T-cell (primary cell): ENCODE measurements at regions not wholly inside any gene's neighbourhood (a gene's known extent, or its start where the extent isn't known, plus 50 kb on each side); places are given as distances from the start of the nearest gene placed in this dataset.

Source experiments
- ATAC-seq, 4 experiments: fragments of 200-7000 bp in 3 of 4; fragments of 150-1000 bp in 1 of 4; cut with Tn5 transposase; replicated peaks in 1 of 4; 1 replicate in 3 of 4; 2 replicates in 1 of 4; pipeline ENCODE4 v1.10.0; 2021; ENCODE audit warnings: moderate library complexity in 3 of 4, mild to moderate bottlenecking in 2 of 4, moderate number of reproducible peaks in 1 of 4
- CTCF ChIA-PET, 2 donors: fragments of 300-600 bp; sonication (Branson Sonifier 250); formaldehyde crosslinking; loops; one replicate each; lab custom pipeline; 2022; ENCODE audit warnings: antibody characterized with exemption in 2 of 2; lab: Charles Lee
- POLR2A ChIA-PET, 2 donors: fragments of 300-600 bp; sonication (Branson Sonifier 250); formaldehyde crosslinking; loops; one replicate each; lab custom pipeline; 2022; ENCODE audit warnings: antibody characterized with exemption in 2 of 2; lab: Charles Lee
- DNase-seq, 35 experiments: peaks; one replicate each; pipeline versions ENCODE4 v3.0.0 to v3.0.0-alpha.2; 2013 to 2023
- H3K27ac ChIP-seq: one replicate; pipeline ENCODE4 v1.5.1; 2013; ENCODE audit warnings: low read length
- H3K27me3 ChIP-seq, 2 experiments: replicated peaks in 1 of 2; 1 replicate in 1 of 2; 2 replicates in 1 of 2; pipeline versions ENCODE4 v1.6.1 to v1.7.0; 2013; ENCODE audit warnings: low read length in 1 of 2, mixed read lengths in 1 of 2; ENCODE audit not compliant: control insufficient read depth in 2 of 2, insufficient read depth in 2 of 2; ENCODE audit errors: extremely low read depth in 1 of 2
- H3K36me3 ChIP-seq, 2 donors: 1 replicate in 1 of 2; 2 replicates in 1 of 2; pipeline versions ENCODE4 v1.6.1 to v1.7.0; 2013; ENCODE audit warnings: low read length in 1 of 2; ENCODE audit not compliant: control insufficient read depth in 2 of 2, insufficient read depth in 1 of 2; ENCODE audit errors: extremely low read depth in 1 of 2
- H3K4me1 ChIP-seq, 2 experiments: 1 replicate in 1 of 2; 2 replicates in 1 of 2; pipeline versions ENCODE4 v1.6.1 to v1.7.0; 2013; ENCODE audit warnings: low read length in 2 of 2, mixed read lengths in 1 of 2; ENCODE audit not compliant: insufficient read depth in 2 of 2, control insufficient read depth in 1 of 2; ENCODE audit errors: extremely low read depth in 1 of 2
- H3K4me3 ChIP-seq, 2 donors: 1 replicate in 1 of 2; 2 replicates in 1 of 2; pipeline versions ENCODE4 v1.5.1 to v1.7.0; 2013; ENCODE audit warnings: mild to moderate bottlenecking in 2 of 2, low read length in 1 of 2, moderate library complexity in 1 of 2; ENCODE audit not compliant: control insufficient read depth in 1 of 2; ENCODE audit errors: extremely low read depth in 1 of 2
- H3K9me3 ChIP-seq: 2 replicates; pipeline ENCODE4 v1.7.0; 2013
- H3K27ac Mint-ChIP-seq, 2 donors: one replicate each; pipeline ENCODE4 v1.8.0; 2020 to 2021; ENCODE audit warnings: mild to moderate bottlenecking in 2 of 2, mixed read lengths in 2 of 2
- H3K27me3 Mint-ChIP-seq, 2 donors: one replicate each; pipeline ENCODE4 v1.8.0; 2021 to 2022; ENCODE audit warnings: mixed read lengths in 2 of 2
- H3K36me3 Mint-ChIP-seq: one replicate; pipeline ENCODE4 v1.8.0; 2021; ENCODE audit warnings: mixed read lengths
- H3K4me1 Mint-ChIP-seq, 3 donors: one replicate each; pipeline ENCODE4 v1.8.0; 2020 to 2022; ENCODE audit warnings: mixed read lengths in 3 of 3, mild to moderate bottlenecking in 1 of 3
- H3K4me3 Mint-ChIP-seq, 3 donors: one replicate each; pipeline ENCODE4 v1.8.0; 2020 to 2022; ENCODE audit warnings: mild to moderate bottlenecking in 3 of 3, mixed read lengths in 3 of 3, moderate library complexity in 3 of 3
- H3K9me3 Mint-ChIP-seq, 3 donors: one replicate each; pipeline ENCODE4 v1.8.0; 2020 to 2022; ENCODE audit warnings: mixed read lengths in 3 of 3
- WGBS: methylation state at CpG from one replicate; pipeline ENCODE4 v1.1.5; 2013; ENCODE audit warnings: missing lambda C conversion rate; ENCODE audit not compliant: insufficient coverage; 5-methylcytosine and 5-hydroxymethylcytosine counted together

DNA sequence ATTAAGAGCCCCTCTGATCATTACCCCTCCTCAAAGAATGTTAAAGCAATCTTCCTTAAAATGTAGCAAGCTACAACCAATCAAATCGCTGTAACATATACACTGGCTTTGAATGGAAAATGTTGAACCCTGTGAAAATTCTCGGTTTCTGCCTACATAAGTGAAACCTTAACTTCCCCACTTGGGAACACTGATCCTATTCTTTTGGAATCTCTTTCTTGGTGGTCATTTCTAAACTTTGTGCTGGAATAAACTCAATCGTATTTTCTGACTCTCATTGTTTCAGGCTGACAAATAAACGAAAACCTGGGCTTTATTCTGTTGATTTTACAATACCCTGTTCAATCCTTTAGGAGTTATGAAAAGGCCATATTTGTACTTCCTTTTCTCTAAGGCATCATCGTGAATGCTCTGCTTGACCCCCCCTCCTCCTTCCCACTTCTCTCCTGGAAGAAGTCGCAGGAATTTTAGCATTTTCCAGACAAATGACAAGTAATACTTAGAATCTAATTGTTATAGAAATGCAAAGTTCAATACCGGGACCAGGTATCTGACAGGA lies 155.1 kb upstream of the FAM13C start:
- no peak for ATAC-seq
- Mint-ChIP-seq H3K9me3 (peaks cover 2 to 5% (median 3%) of the 10 kb centered on the region in 3 donors), H3K27me3 (peaks cover 0 to 10% of the 10 kb centered on the region in 2 donors), H3K36me3 (no peaks in the 10 kb centered on the region), H3K27ac (no peak overlapping the region), H3K4me3 (no peak overlapping the region), H3K4me1 (no peaks in the 10 kb centered on the region)
- no peaks in the 10 kb centered on the region for H3K4me1 ChIP-seq
- H3K9me3 ChIP-seq = no peaks in the 10 kb centered on the region
- 65% methylated on average over 3 of the region's 7 CpGs for WGBS
- no peaks in the 10 kb centered on the region for H3K36me3 ChIP-seq
- no peaks in the 10 kb centered on the region for H3K27me3 ChIP-seq
- H3K4me3 ChIP-seq = no peak overlapping the region
- no peak overlapping the region for H3K27ac ChIP-seq
- POLR2A ChIA-PET = no interaction called here
- CTCF ChIA-PET = no interaction called here
- no peak for DNase-seq

DNA sequence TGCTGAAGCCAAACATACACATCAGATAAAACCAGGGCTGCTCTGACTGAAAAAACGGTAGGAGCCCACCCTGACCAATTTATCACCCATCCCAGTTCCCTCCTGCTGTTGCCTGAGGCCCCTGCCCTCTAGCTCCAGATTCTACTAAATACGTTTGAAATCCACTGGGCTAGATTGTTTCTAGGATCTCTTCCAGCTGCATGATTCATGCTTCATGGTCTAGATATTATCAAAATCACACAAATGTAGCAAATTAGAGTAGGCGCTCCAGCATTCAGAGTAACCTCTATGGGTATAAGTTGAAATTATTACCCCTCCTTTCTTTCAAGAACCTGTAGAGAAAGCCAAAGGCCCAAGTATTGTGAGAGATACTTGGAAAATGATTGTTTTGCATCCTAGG lies 151.2 kb upstream of the FAM13C start:
- WGBS = 80% methylated on average over 1 of the region's 3 CpGs
- Histone ChIP-seq H3K4me1 (no peaks in the 10 kb centered on the region), H3K27me3 (no peaks in the 10 kb centered on the region), H3K27ac (no peak overlapping the region), H3K36me3 (no peaks in the 10 kb centered on the region), H3K9me3 (no peaks in the 10 kb centered on the region), H3K4me3 (no peak overlapping the region)
- H3K27me3 Mint-ChIP-seq = peaks cover 0 to 13% of the 10 kb centered on the region in 2 donors
- H3K9me3 Mint-ChIP-seq = peaks cover 0 to 4% (median 0%) of the 10 kb centered on the region in 3 donors
- ChIA-PET POLR2A (no interaction called here), CTCF (no interaction called here)
- H3K4me1 Mint-ChIP-seq = no peaks in the 10 kb centered on the region
- no peak overlapping the region for H3K4me3 Mint-ChIP-seq
- ATAC-seq (no peak), DNase-seq (no peak)
- H3K27ac Mint-ChIP-seq = no peak overlapping the region
- no peaks in the 10 kb centered on the region for H3K36me3 Mint-ChIP-seq

DNA sequence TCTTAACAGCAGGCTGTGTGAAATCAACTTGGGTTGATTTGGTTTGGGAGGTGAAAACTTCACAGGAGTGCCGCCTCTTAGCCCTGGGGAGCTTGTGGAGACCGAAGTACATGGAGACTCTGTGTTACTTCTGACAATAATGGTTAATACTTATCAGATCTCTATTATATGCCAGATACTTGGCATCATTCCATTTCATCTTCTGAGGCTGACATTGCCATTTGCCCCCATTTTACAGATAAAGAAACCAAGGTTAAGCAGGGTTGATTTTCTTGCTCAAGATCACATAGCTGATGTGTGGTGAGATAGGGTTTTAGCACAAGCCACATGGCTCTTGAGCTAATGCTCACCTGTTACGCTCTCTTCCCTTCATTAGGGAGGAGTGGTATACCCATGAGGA lies 150.6 kb upstream of the FAM13C start:
- no peaks in the 10 kb centered on the region for H3K4me1 ChIP-seq
- ChIA-PET CTCF (no interaction called here), POLR2A (no interaction called here)
- H3K27ac ChIP-seq = no peak overlapping the region
- ATAC-seq (no peak), DNase-seq (no peak)
- WGBS = no CpG with 5 or more reads among the region's 3 CpGs
- Mint-ChIP-seq H3K4me3 (no peak overlapping the region), H3K36me3 (no peaks in the 10 kb centered on the region), H3K4me1 (no peaks in the 10 kb centered on the region), H3K27me3 (peaks cover 0 to 13% of the 10 kb centered on the region in 2 donors), H3K9me3 (peaks cover 0 to 4% (median 0%) of the 10 kb centered on the region in 3 donors), H3K27ac (no peak overlapping the region)
- no peaks in the 10 kb centered on the region for H3K36me3 ChIP-seq
- H3K9me3 ChIP-seq = no peaks in the 10 kb centered on the region
- H3K27me3 ChIP-seq = no peaks in the 10 kb centered on the region
- H3K4me3 ChIP-seq = no peak overlapping the region

DNA sequence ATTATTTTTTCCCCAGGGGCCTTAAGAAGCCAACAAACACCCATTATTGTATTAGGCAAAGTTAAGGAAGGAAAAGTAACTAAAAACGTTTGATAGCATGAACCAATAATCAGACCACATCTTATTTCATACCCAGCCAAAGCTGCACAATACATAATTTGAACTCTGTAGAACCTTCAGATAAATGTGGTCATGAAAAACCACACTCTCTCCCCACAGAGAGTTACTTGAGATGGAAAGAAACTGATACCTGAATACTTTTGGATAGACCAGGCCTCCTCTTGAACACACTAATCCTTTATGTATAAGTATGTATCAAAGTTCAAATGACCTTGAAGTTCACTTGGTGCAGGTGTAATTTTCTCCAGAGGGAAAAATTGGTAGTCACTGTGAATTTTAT lies 146.6 kb upstream of the FAM13C start:
- POLR2A ChIA-PET = no interaction called here
- CTCF ChIA-PET = no interaction called here
- Histone ChIP-seq H3K27ac (no peak overlapping the region), H3K4me3 (no peak overlapping the region), H3K4me1 (no peaks in the 10 kb centered on the region), H3K36me3 (no peaks in the 10 kb centered on the region), H3K9me3 (no peaks in the 10 kb centered on the region), H3K27me3 (no peaks in the 10 kb centered on the region)
- peaks cover 0 to 5% of the 10 kb centered on the region in 2 donors for H3K27me3 Mint-ChIP-seq
- no peak overlapping the region for H3K4me3 Mint-ChIP-seq
- no peak overlapping the region for H3K27ac Mint-ChIP-seq
- H3K36me3 Mint-ChIP-seq = no peaks in the 10 kb centered on the region
- ATAC-seq (no peak), DNase-seq (no peak)
- no CpG with 5 or more reads among the region's 1 CpG for WGBS
- H3K9me3 Mint-ChIP-seq = peaks cover 0 to 4% (median 0%) of the 10 kb centered on the region in 3 donors
- H3K4me1 Mint-ChIP-seq = no peaks in the 10 kb centered on the region

DNA sequence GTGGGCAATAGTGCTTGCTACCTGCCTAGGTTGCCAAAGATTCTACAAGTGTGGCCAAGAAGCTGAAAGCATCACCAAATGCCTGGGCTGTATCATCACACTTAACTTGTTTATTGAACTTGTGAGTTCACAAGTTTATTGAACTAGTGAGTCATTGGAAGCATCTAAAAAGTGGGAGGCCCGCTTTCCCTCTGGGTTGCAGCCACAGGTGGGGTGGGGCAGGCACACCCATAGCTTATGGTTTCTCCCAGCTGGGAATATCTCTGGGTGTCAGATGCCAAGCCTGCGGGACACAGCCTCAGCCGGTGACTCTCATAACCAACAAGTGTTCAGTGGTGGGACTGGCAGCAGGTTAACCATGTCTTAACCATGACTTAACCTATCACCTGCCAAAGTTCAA lies 145.9 kb upstream of the FAM13C start:
- ATAC-seq (no peak), DNase-seq (no peak)
- no peak overlapping the region for H3K4me3 ChIP-seq
- H3K9me3 Mint-ChIP-seq = peaks cover 0 to 4% (median 0%) of the 10 kb centered on the region in 3 donors
- H3K36me3 ChIP-seq = no peaks in the 10 kb centered on the region
- no peaks in the 10 kb centered on the region for H3K4me1 ChIP-seq
- 87% methylated on average over 3 of the region's 3 CpGs for WGBS
- H3K27ac ChIP-seq = no peak overlapping the region
- H3K27me3 Mint-ChIP-seq = peaks cover 0 to 5% of the 10 kb centered on the region in 2 donors
- no peak overlapping the region for H3K27ac Mint-ChIP-seq
- H3K36me3 Mint-ChIP-seq = no peaks in the 10 kb centered on the region
- ChIA-PET POLR2A (no interaction called here), CTCF (no interaction called here)
- no peaks in the 10 kb centered on the region for H3K27me3 ChIP-seq
- no peaks in the 10 kb centered on the region for H3K9me3 ChIP-seq
- no peaks in the 10 kb centered on the region for H3K4me1 Mint-ChIP-seq
- no peak overlapping the region for H3K4me3 Mint-ChIP-seq

DNA sequence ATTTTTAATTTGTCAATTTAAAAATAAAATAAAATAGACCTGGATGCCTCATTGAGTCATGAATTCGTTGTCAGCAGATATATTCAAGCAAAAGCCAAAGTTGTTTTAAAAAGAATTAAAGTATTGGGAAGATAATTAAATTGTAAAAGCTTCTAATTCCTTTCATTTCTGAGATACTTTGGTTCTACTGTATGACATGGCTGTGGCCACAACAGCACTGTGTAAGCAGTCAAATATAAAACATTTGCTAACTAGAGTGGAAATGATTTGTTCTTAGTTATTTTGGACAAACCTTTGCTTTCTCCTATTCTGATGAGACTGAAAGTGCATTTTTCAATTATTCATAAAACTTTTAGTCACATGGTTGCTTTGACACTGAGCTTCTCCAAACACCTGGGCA lies 143.6 kb upstream of the FAM13C start:
- Mint-ChIP-seq H3K4me3 (no peak overlapping the region), H3K9me3 (peaks cover 0 to 7% (median 0%) of the 10 kb centered on the region in 3 donors), H3K4me1 (no peaks in the 10 kb centered on the region), H3K27ac (no peak overlapping the region), H3K36me3 (no peaks in the 10 kb centered on the region), H3K27me3 (peaks cover 0 to 3% of the 10 kb centered on the region in 2 donors)
- no peaks in the 10 kb centered on the region for H3K27me3 ChIP-seq
- no CpG with 5 or more reads among the region's 1 CpG for WGBS
- no peak overlapping the region for H3K4me3 ChIP-seq
- CTCF ChIA-PET = no interaction called here
- no peaks in the 10 kb centered on the region for H3K4me1 ChIP-seq
- no peaks in the 10 kb centered on the region for H3K36me3 ChIP-seq
- no peaks in the 10 kb centered on the region for H3K9me3 ChIP-seq
- ATAC-seq (no peak), DNase-seq (no peak)
- H3K27ac ChIP-seq = no peak overlapping the region
- POLR2A ChIA-PET = no interaction called here

DNA sequence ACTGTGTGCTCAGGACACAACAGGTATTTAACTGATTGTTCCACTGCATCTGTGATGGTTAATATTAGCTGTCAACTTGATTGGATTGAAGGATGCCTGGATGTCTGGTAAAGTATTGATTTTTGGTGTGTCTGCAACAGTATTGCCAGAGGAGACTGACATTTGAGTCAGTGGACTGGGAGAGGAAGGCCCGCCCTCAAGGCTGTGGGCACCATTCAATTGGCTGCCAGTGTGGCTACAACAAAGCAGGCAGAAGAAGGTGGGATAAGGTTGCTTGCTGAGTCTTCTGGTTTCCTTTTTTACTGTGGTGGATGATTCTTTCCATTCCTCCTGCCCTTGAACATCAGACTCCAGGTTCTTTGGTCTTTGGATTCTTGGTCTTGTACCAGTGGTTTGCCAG lies 137.1 kb upstream of the FAM13C start:
- Histone ChIP-seq H3K9me3 (no peaks in the 10 kb centered on the region), H3K27me3 (no peaks in the 10 kb centered on the region), H3K4me1 (no peaks in the 10 kb centered on the region), H3K4me3 (no peak overlapping the region), H3K27ac (no peak overlapping the region), H3K36me3 (no peaks in the 10 kb centered on the region)
- Mint-ChIP-seq H3K9me3 (peaks cover 15 to 29% (median 25%) of the 10 kb centered on the region in 3 donors), H3K36me3 (no peaks in the 10 kb centered on the region), H3K27me3 (peaks cover 0 to 3% of the 10 kb centered on the region in 2 donors), H3K4me1 (no peaks in the 10 kb centered on the region), H3K4me3 (no peak overlapping the region), H3K27ac (no peak overlapping the region)
- ATAC-seq (no peak), DNase-seq (no peak)
- WGBS = no CpG with 5 or more reads among the region's 1 CpG
- POLR2A ChIA-PET = no interaction called here
- CTCF ChIA-PET = no interaction called here
